Type B pancreatic cell (in vitro differentiated cells): ENCODE measurements at regions not wholly inside any gene's neighbourhood (a gene's known extent, or its start where the extent isn't known, plus 50 kb on each side); places are given as distances from the start of the nearest gene placed in this dataset.

ENCODE experiments used
- DNase-seq: peaks from one replicate; pipeline ENCODE4 v3.0.0; 2021; ENCODE audit warnings: mixed read lengths; ENCODE audit not compliant: unreplicated experiment; ENCODE audit errors: extremely low spot score
- H3K27ac Mint-ChIP-seq: 2 replicates; pipeline ENCODE4 v1.8.0; 2021; ENCODE audit warnings: mild to moderate bottlenecking, mixed read lengths
- H3K27me3 Mint-ChIP-seq: 2 replicates; pipeline ENCODE4 v1.8.0; 2021; ENCODE audit warnings: mixed read lengths
- H3K36me3 Mint-ChIP-seq: 2 replicates; pipeline ENCODE4 v1.8.0; 2021; ENCODE audit warnings: mixed read lengths
- H3K4me1 Mint-ChIP-seq: one replicate; pipeline ENCODE4 v1.8.0; 2021; ENCODE audit warnings: mixed read lengths; ENCODE audit not compliant: unreplicated experiment
- H3K4me3 Mint-ChIP-seq: 2 replicates; pipeline ENCODE4 v1.8.0; 2021; ENCODE audit warnings: mild to moderate bottlenecking, mixed read lengths
- H3K9me3 Mint-ChIP-seq: 2 replicates; pipeline ENCODE4 v1.8.0; 2021; ENCODE audit warnings: mixed read lengths
- TF ChIP-seq, protein P1 (sequence below): fragments of 200-600 bp; sonication (generic); conservative IDR thresholded peaks from 2 replicates; pipeline ENCODE4 v1.5.0; 2021; ENCODE audit warnings: antibody characterized with exemption, mild to moderate bottlenecking

GRCh38 chr6:44659726-44660125, 272.2 kb downstream of the CDC5L start:
- H3K27me3 Mint-ChIP-seq, result peaks cover 7% of the 10 kb centered on the region
- no peak overlapping the region for H3K27ac Mint-ChIP-seq
- H3K4me3 Mint-ChIP-seq, result no peak overlapping the region
- TF ChIP-seq, protein P1, sequence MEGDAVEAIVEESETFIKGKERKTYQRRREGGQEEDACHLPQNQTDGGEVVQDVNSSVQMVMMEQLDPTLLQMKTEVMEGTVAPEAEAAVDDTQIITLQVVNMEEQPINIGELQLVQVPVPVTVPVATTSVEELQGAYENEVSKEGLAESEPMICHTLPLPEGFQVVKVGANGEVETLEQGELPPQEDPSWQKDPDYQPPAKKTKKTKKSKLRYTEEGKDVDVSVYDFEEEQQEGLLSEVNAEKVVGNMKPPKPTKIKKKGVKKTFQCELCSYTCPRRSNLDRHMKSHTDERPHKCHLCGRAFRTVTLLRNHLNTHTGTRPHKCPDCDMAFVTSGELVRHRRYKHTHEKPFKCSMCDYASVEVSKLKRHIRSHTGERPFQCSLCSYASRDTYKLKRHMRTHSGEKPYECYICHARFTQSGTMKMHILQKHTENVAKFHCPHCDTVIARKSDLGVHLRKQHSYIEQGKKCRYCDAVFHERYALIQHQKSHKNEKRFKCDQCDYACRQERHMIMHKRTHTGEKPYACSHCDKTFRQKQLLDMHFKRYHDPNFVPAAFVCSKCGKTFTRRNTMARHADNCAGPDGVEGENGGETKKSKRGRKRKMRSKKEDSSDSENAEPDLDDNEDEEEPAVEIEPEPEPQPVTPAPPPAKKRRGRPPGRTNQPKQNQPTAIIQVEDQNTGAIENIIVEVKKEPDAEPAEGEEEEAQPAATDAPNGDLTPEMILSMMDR, result no peak
- no peak for DNase-seq
- H3K9me3 Mint-ChIP-seq, result no peaks in the 10 kb centered on the region
- peaks cover 53% of the 10 kb centered on the region for H3K4me1 Mint-ChIP-seq
- H3K36me3 Mint-ChIP-seq, result no peaks in the 10 kb centered on the region

DNA sequence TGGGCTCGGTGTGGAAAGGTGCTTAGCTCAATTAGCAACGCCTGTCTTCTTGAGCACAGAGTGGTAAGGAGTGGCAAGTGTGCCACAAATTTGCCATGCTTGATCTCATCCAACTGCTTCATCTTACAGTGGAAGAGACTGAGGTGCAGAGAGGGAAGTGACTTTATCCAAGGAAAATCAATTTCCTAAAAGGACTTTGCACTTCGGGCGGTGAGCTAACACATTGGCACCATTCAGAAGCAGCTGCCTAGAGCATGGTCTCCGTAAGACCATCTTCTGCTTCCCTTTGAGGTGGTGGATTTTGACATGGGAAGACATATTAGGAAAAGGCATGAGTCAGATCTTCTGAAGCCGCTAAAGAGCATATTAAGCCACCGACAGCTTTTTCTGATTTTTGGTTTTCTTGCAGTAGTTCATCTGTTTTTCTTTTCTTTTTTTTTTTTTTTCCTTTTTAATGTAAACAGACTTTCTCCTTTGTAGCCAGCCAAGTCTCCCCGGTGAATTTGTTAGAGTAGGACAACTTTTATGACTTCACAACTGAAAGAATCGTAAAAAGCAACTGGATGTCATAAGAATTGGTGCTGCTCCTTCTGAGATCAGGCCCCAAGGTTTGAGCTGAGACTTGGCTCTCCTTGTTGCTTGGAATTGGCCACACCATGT, 273.2 kb downstream of the CDC5L start:
- no peaks in the 10 kb centered on the region for H3K9me3 Mint-ChIP-seq
- no peaks in the 10 kb centered on the region for H3K36me3 Mint-ChIP-seq
- peaks cover 56% of the 10 kb centered on the region for H3K4me1 Mint-ChIP-seq
- peak overlapping the region; percentile 65 for H3K4me3 Mint-ChIP-seq
- TF ChIP-seq, protein P1, result no peak
- H3K27me3 Mint-ChIP-seq, result peaks cover 3% of the 10 kb centered on the region
- peak overlapping the region; percentile 84 for H3K27ac Mint-ChIP-seq
- DNase-seq, result no peak

DNA sequence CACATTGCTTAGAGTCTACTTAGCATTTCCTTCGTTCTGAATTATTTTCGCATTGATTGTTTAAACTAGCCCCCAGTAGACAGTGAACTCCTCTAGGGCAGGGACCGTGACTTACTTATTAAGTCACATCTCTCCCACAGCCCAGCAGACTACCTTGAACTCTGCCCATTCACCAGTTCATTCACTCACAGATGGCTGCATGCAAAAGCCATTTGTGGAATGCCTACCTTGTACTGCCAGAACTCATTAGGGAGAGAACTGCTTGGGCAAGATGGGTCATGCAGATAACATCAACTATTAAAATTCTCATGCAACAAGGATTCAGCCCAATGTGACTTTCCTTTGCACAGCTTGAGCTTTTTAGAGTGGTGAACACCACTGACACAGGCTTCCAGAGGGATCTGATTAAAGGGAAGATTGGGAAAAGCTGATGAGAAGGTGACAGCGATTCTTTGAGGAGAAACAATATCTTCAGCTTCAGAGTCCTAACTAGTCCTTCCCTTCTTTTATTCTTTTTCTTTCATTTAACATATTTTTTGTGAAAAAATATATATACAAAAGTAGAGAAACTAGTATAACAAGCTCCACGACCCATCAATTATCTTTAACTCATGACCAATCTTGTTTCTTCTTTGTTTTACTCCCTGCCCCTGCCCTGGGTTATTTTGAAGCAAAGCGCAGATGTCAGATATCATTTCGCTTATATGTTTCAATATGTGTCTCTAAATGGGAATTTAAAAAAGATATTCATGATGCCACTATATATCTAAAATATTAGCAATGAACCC, 273.9 kb downstream of the CDC5L start:
- TF ChIP-seq, protein P1, result no peak
- no peaks in the 10 kb centered on the region for H3K36me3 Mint-ChIP-seq
- peaks cover 6% of the 10 kb centered on the region for H3K27me3 Mint-ChIP-seq
- no peaks in the 10 kb centered on the region for H3K9me3 Mint-ChIP-seq
- peak overlapping the region; percentile 65 for H3K4me3 Mint-ChIP-seq
- peaks cover 60% of the 10 kb centered on the region for H3K4me1 Mint-ChIP-seq
- H3K27ac Mint-ChIP-seq, result peak overlapping the region; percentile 84
- DNase-seq, result no peak

DNA sequence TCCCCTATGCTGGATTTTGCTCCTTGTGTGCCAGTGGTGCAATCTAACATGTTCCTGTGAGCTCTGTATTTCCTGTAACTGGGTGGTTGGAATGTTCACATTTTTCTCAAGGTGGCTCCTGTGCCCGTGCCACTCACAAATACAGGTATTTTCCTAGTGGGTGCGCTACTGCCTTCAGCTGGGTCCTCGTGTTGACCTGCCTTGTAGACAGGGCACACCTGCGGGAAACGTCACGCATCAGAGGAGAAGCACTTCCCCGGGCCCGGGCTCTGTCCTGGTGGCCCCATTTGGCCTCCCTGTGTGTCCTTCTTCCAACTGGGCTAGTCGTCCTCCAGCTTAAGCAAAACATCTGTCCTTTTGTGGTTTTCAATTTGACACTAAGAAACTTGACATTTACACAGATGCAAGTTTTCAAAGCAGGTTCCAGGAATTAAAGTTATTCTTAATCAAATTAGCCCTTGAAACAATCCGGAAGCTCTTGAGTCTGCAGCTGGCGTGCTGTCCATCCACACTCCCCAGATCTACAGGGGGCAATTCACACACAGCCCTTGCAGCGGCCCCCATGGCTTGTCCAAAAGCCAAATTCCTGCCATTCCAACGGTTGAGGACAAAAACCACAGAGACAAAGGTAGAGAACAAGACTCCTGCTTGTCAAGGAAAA, 275.1 kb downstream of the CDC5L start:
- peaks cover 15% of the 10 kb centered on the region for H3K27me3 Mint-ChIP-seq

DNA sequence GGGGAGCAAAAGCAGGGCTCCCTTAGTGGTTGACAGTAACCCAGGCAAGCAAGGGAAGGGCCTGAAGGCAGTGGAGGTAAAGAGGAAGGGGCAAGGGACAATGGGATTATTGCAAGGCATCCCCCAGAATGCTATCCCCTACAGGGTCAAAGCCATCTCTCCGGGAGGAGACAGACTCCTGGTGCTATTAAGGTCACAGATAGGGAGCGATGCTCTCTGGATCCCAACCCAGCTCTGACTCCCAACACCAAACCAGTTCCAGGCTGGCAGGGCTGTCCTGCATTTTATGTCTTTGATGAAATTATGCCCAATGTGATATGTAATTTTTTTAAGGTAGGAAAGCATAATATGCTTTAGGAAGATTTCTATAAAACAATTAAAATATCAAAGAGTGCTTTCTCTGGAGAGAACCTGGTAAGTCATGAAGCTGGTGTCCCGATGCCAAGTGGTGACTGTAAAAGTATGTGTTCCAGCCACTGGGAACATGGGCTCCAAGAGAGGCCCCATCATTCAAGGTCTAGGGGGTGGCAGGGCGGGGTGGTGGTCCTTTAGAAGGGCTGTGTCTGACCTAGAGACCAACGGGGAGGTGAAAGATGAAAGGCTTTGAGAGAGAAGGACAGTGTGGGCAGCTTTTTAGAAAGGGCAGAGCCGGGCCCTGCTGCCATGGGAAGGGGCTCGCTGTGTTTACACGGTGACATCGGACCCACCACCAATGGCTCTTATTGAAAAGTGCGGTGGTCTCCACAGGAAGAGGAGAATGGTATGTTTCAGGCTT, 276.5 kb downstream of the CDC5L start:
- Mint-ChIP-seq H3K36me3 (no peaks in the 10 kb centered on the region), H3K4me1 (peaks cover 75% of the 10 kb centered on the region)

More for the DNA sequence above, 275.1 kb downstream of the CDC5L start:
- Mint-ChIP-seq H3K4me3 (peak overlapping the region; percentile 35), H3K27ac (peak overlapping the region; percentile 52), H3K36me3 (no peaks in the 10 kb centered on the region), H3K9me3 (no peaks in the 10 kb centered on the region), H3K4me1 (peaks cover 63% of the 10 kb centered on the region)
- DNase-seq, result no peak
- TF ChIP-seq, protein P1, result no peak

More for the DNA sequence above, 276.5 kb downstream of the CDC5L start:
- Mint-ChIP-seq H3K9me3 (no peaks in the 10 kb centered on the region), H3K4me3 (peak overlapping the region; percentile 37), H3K27me3 (peaks cover 24% of the 10 kb centered on the region), H3K27ac (no peak overlapping the region)
- TF ChIP-seq, protein P1, result no peak
- DNase-seq, result no peak
